GM23338 (cell line): ENCODE measurements at regions not wholly inside any gene's neighbourhood (a gene's known extent, or its start where the extent isn't known, plus 50 kb on each side); places are given as distances from the start of the nearest gene placed in this dataset.

ENCODE experiments used
- ATAC-seq: fragments of 200-7000 bp; cut with Tn5 transposase; 3 replicates; pipeline ENCODE4 v1.9.1; 2020
- DNase-seq: peaks from one replicate; pipeline ENCODE4 v3.0.0-alpha.2; 2015; ENCODE audit warnings: low spot score
- H2AFZ ChIP-seq: fragments of 200-600 bp; sonication (generic); 2 replicates; pipeline ENCODE4 v1.8.0; 2016; ENCODE audit warnings: antibody characterized with exemption, mild to moderate bottlenecking, moderate library complexity
- H3F3A ChIP-seq: fragments of 200-600 bp; sonication (generic); replicated peaks from 2 replicates; pipeline ENCODE4 v1.8.0; 2017; ENCODE audit warnings: antibody characterized with exemption, mixed run types, low read depth
- H3K27ac ChIP-seq: fragments of 200-600 bp; sonication (generic); 2 replicates; pipeline ENCODE4 v1.6.1; 2016; ENCODE audit warnings: low read depth
- H3K27me3 ChIP-seq: fragments of 200-600 bp; sonication (generic); 2 replicates; pipeline ENCODE4 v1.8.0; 2016; ENCODE audit warnings: mild to moderate bottlenecking, mixed run types, moderate library complexity; ENCODE audit not compliant: insufficient read depth
- H3K36me3 ChIP-seq: fragments of 200-600 bp; sonication (generic); 2 replicates; pipeline ENCODE4 v1.8.0; 2016; ENCODE audit warnings: mild to moderate bottlenecking; ENCODE audit not compliant: insufficient read depth
- H3K4me1 ChIP-seq: fragments of 200-600 bp; sonication (generic); 2 replicates; pipeline ENCODE4 v1.8.0; 2016; ENCODE audit warnings: mild to moderate bottlenecking, moderate library complexity; ENCODE audit not compliant: insufficient read depth
- H3K4me2 ChIP-seq: fragments of 200-600 bp; sonication (generic); 2 replicates; pipeline ENCODE4 v1.7.1; 2017; ENCODE audit warnings: mixed run types
- H3K4me3 ChIP-seq: fragments of 200-600 bp; sonication (generic); 2 replicates; pipeline ENCODE4 v1.6.1; 2016; ENCODE audit warnings: mixed run types
- H3K79me2 ChIP-seq: fragments of 200-600 bp; sonication (generic); replicated peaks from 2 replicates; pipeline ENCODE4 v1.8.0; 2017; ENCODE audit warnings: mild to moderate bottlenecking; ENCODE audit not compliant: insufficient read depth
- H3K9me2 ChIP-seq: fragments of 200-600 bp; sonication (generic); 2 replicates; pipeline ENCODE4 v1.8.0; 2017; ENCODE audit not compliant: insufficient read depth
- H4K20me1 ChIP-seq: fragments of 200-600 bp; sonication (generic); replicated peaks from 2 replicates; pipeline ENCODE4 v1.8.0; 2017; ENCODE audit warnings: mild to moderate bottlenecking; ENCODE audit not compliant: insufficient read depth
- H3K27ac Mint-ChIP-seq: 2 replicates; pipeline ENCODE4 v1.8.0; 2020; ENCODE audit warnings: inconsistent platforms, mild to moderate bottlenecking, moderate library complexity, mixed read lengths
- H3K27me3 Mint-ChIP-seq: 3 replicates; pipeline ENCODE4 v1.8.0; 2022; ENCODE audit warnings: low read depth, mild to moderate bottlenecking, moderate library complexity, mixed read lengths, inconsistent platforms; ENCODE audit not compliant: insufficient read depth, poor library complexity
- H3K36me3 Mint-ChIP-seq: 3 replicates; pipeline ENCODE4 v1.8.0; 2021; ENCODE audit warnings: low read depth, mild to moderate bottlenecking, inconsistent platforms, moderate library complexity, mixed read lengths
- H3K4me1 Mint-ChIP-seq: 3 replicates; pipeline ENCODE4 v1.8.0; 2020; ENCODE audit warnings: mild to moderate bottlenecking, inconsistent platforms, mixed read lengths
- H3K4me3 Mint-ChIP-seq: 3 replicates; pipeline ENCODE4 v1.8.0; 2021; ENCODE audit warnings: moderate library complexity, mild to moderate bottlenecking, inconsistent platforms, mixed read lengths
- H3K9me3 Mint-ChIP-seq: 3 replicates; pipeline ENCODE4 v1.8.0; 2020; ENCODE audit warnings: moderate library complexity, mild to moderate bottlenecking, inconsistent platforms, mixed read lengths
- CREB1 ChIP-seq: fragments of 250-450 bp; sonication (Bioruptor Pico); IDR thresholded peaks from 2 replicates; pipeline ENCODE4 v1.5.0; 2020; ENCODE audit warnings: low read depth, mild to moderate bottlenecking, moderate library complexity
- CTCF ChIP-seq, 2 experiments: fragments of 200-600 bp in 1 of 2; sonication (generic) in 1 of 2; conservative IDR thresholded peaks; 2 replicates each; pipeline versions ENCODE4 v1.5.1 to v1.6.1; 2016 to 2017; ENCODE audit warnings: antibody characterized with exemption in 2 of 2, low read depth in 2 of 2, mild to moderate bottlenecking in 2 of 2, moderate library complexity in 1 of 2
- ETS1 ChIP-seq: IDR thresholded peaks from 2 replicates; pipeline ENCODE4 v1.6.1; 2016; ENCODE audit warnings: antibody characterized with exemption
- EZH2 ChIP-seq: fragments of 200-600 bp; sonication (generic); IDR thresholded peaks from one replicate; pipeline ENCODE4 v1.8.0; 2017; ENCODE audit warnings: antibody characterized with exemption, mild to moderate bottlenecking, low read depth; ENCODE audit not compliant: unreplicated experiment
- EZH2phosphoT487 ChIP-seq: fragments of 200-600 bp; sonication (generic); IDR thresholded peaks from one replicate; pipeline ENCODE4 v1.8.1; 2018; ENCODE audit warnings: antibody characterized with exemption; ENCODE audit not compliant: unreplicated experiment
- NANOG ChIP-seq: IDR thresholded peaks from 2 replicates; pipeline ENCODE4 v1.6.1; 2016; ENCODE audit warnings: antibody characterized with exemption, borderline replicate concordance
- POLR2AphosphoS5 ChIP-seq: IDR thresholded peaks from 2 replicates; pipeline ENCODE4 v1.6.1; 2016; ENCODE audit warnings: antibody characterized with exemption, low read depth
- STAT1 ChIP-seq: IDR thresholded peaks from one replicate; pipeline ENCODE4 v1.6.1; 2016; ENCODE audit warnings: antibody characterized with exemption; ENCODE audit not compliant: unreplicated experiment
- ZNF114 ChIP-seq: fragments of 250-450 bp; sonication (Bioruptor Pico); IDR thresholded peaks from 2 replicates; pipeline ENCODE4 v1.5.0; 2020; ENCODE audit warnings: mild to moderate bottlenecking, moderate library complexity
- ZNF331 ChIP-seq: fragments of 250-450 bp; sonication (Bioruptor Pico); IDR thresholded peaks from 2 replicates; pipeline ENCODE4 v1.5.0; 2020; ENCODE audit warnings: low read depth, mild to moderate bottlenecking, moderate library complexity
- TF ChIP-seq, protein P1 (sequence below): IDR thresholded peaks from one replicate; pipeline ENCODE4 v1.6.1; 2018; ENCODE audit warnings: antibody characterized with exemption; ENCODE audit not compliant: unreplicated experiment

GRCh38 chr10:90591629-90592028 is 266.2 kb downstream of the HTR7 start (continued):
- TF ChIP-seq, protein P1, sequence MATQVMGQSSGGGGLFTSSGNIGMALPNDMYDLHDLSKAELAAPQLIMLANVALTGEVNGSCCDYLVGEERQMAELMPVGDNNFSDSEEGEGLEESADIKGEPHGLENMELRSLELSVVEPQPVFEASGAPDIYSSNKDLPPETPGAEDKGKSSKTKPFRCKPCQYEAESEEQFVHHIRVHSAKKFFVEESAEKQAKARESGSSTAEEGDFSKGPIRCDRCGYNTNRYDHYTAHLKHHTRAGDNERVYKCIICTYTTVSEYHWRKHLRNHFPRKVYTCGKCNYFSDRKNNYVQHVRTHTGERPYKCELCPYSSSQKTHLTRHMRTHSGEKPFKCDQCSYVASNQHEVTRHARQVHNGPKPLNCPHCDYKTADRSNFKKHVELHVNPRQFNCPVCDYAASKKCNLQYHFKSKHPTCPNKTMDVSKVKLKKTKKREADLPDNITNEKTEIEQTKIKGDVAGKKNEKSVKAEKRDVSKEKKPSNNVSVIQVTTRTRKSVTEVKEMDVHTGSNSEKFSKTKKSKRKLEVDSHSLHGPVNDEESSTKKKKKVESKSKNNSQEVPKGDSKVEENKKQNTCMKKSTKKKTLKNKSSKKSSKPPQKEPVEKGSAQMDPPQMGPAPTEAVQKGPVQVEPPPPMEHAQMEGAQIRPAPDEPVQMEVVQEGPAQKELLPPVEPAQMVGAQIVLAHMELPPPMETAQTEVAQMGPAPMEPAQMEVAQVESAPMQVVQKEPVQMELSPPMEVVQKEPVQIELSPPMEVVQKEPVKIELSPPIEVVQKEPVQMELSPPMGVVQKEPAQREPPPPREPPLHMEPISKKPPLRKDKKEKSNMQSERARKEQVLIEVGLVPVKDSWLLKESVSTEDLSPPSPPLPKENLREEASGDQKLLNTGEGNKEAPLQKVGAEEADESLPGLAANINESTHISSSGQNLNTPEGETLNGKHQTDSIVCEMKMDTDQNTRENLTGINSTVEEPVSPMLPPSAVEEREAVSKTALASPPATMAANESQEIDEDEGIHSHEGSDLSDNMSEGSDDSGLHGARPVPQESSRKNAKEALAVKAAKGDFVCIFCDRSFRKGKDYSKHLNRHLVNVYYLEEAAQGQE: no peak
- TF ChIP-seq STAT1 (no peak), ETS1 (no peak), POLR2AphosphoS5 (no peak), ZNF331 (CRISPR knock-in tag) (no peak), ZNF114 (no peak), NANOG (no peak), CTCF (conservative IDR thresholded peaks at IDR 0.05; ENCODE audit: low read depth in 2 of 2) (no peak), EZH2 (no peak), CREB1 (CRISPR knock-in tag) (no peak)

- Mint-ChIP-seq H3K4me3 (no peak overlapping the region), H3K27ac (no peak overlapping the region), H3K27me3 (peaks cover 2% of the 10 kb centered on the region), H3K4me1 (peaks cover 7% of the 10 kb centered on the region), H3K36me3 (no peaks in the 10 kb centered on the region), H3K9me3 (no peaks in the 10 kb centered on the region; the same call in 2 of the 3 replicates)
- Histone ChIP-seq H3K9me2 (no peaks in the 10 kb centered on the region), H3K4me3 (no peak overlapping the region), H3K36me3 (no peaks in the 10 kb centered on the region), H3K79me2 (no peaks in the 10 kb centered on the region), H4K20me1 (no peaks in the 10 kb centered on the region), H3K4me1 (no peaks in the 10 kb centered on the region), H3F3A (no peaks in the 10 kb centered on the region), H3K4me2 (no peak overlapping the region), H3K27ac (no peak overlapping the region), H2AFZ (no peak overlapping the region), H3K27me3 (no peaks in the 10 kb centered on the region)
- peak; percentile 100 for ATAC-seq
- peak; percentile 87 for DNase-seq
- TF ChIP-seq EZH2phosphoT487 (no peak), ZNF114 (no peak), ZNF331 (CRISPR knock-in tag) (no peak), ETS1 (no peak), CTCF (conservative IDR thresholded peaks at IDR 0.05; ENCODE audit: low read depth in 2 of 2) (peak; percentile 70 to 86)
Measured at GRCh38 chr10:90592638-90593302, 265.1 kb downstream of the HTR7 start.
